Loucy (cell line): ENCODE measurements at regions not wholly inside any gene's neighbourhood (a gene's known extent, or its start where the extent isn't known, plus 50 kb on each side); places are given as distances from the start of the nearest gene placed in this dataset.

Source experiments
- EZH2phosphoT487 ChIP-seq: fragments of 200-600 bp; IDR thresholded peaks from 2 replicates; pipeline ENCODE4 v1.6.1; 2018; ENCODE audit warnings: antibody characterized with exemption, mild to moderate bottlenecking, moderate library complexity, borderline replicate concordance
- TF ChIP-seq, protein P1 (sequence below): fragments of 200-600 bp; sonication (generic); conservative IDR thresholded peaks from 2 replicates; pipeline ENCODE4 v1.5.1; 2014; ENCODE audit warnings: mild to moderate bottlenecking, antibody characterized with exemption, low read length

DNA sequence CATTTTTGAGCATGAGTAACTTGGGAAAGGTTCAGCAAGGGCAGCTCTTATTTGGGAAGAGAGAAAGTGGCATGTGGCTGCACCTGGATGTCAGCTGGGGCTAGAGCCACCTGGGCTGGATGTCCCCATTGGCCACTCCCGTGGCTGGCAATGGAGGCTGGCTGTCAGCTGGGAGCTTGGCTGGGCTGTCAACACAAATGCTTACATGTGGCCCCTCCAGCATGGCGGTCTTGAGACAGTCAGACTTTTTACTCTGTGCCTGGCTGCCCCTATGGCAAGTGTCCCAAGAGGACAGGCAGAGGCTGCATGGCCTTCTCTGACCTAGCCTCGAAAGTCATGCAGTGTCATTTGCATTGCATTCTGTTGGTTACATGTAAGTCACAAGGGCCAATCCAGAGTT lies 99.6 kb downstream of the FAM53A start:
- TF ChIP-seq, protein P1, sequence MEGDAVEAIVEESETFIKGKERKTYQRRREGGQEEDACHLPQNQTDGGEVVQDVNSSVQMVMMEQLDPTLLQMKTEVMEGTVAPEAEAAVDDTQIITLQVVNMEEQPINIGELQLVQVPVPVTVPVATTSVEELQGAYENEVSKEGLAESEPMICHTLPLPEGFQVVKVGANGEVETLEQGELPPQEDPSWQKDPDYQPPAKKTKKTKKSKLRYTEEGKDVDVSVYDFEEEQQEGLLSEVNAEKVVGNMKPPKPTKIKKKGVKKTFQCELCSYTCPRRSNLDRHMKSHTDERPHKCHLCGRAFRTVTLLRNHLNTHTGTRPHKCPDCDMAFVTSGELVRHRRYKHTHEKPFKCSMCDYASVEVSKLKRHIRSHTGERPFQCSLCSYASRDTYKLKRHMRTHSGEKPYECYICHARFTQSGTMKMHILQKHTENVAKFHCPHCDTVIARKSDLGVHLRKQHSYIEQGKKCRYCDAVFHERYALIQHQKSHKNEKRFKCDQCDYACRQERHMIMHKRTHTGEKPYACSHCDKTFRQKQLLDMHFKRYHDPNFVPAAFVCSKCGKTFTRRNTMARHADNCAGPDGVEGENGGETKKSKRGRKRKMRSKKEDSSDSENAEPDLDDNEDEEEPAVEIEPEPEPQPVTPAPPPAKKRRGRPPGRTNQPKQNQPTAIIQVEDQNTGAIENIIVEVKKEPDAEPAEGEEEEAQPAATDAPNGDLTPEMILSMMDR, result no peak
- TF ChIP-seq EZH2phosphoT487, result no peak
